ENCODE measurements at regions not wholly inside any gene's neighbourhood (a gene's known extent, or its start where the extent isn't known, plus 50 kb on each side); places are given as distances from the start of the nearest gene placed in this dataset.
"Not testable (repeated sequence)": the region's sequence is repeated elsewhere in the genome, so short reads cannot be mapped to it uniquely, and the experiment has no call there.

DNA sequence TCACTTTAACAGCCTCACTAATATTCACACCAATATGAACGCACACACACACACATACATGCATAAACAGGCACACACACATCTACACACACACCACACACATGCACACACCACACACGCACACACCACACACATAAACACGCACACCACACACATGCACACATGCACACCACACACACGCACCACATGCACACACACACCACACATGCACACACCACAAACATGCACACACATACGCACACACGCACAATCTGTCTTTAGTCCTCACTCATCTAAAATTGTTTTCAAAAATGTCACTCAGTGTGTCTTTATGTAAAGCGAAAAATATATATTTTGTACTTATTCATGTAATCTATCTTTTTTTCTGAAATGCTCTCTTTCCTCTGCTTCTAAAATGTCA lies 158.1 kb upstream of the SGCG start:
- intact Hi-C loops (cut with micrococcal nuclease), result no loop called here

DNA sequence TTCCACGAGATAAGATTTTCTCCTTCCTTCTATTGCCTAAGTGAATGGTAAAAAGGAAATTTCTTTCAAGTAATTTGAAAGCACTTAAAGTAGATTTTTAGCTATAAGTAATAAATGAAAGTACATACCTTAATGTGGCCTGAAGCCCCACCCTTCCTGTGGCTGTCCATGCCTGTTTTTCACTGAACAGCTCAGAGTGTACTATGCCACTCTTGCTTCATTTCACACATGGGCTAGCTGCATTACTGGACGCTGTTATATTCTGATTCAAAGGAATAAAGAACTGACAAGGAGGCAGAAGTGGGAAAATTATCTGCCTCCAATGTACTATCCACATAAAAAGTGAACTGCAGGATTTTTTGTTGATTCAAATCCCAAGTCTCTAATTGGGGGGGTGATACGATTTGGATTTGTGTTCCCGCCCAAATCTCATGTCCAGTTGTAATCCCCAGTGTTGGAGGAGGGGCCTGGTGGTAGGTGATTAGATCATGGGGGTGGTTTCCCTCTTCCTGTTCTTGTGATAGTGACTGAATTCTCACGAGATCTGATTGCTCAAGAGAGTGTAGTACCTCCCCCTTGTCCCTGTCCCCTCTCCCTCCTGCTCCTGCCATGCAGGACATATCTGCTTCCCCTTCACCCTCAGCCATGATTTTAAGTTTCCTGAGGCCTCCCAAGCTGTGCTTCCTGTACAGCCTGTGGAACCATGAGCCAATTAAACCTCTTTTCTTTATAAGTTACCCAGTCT lies 154.7 kb upstream of the SGCG start:
- intact Hi-C loops (cut with micrococcal nuclease), result no loop called here

DNA sequence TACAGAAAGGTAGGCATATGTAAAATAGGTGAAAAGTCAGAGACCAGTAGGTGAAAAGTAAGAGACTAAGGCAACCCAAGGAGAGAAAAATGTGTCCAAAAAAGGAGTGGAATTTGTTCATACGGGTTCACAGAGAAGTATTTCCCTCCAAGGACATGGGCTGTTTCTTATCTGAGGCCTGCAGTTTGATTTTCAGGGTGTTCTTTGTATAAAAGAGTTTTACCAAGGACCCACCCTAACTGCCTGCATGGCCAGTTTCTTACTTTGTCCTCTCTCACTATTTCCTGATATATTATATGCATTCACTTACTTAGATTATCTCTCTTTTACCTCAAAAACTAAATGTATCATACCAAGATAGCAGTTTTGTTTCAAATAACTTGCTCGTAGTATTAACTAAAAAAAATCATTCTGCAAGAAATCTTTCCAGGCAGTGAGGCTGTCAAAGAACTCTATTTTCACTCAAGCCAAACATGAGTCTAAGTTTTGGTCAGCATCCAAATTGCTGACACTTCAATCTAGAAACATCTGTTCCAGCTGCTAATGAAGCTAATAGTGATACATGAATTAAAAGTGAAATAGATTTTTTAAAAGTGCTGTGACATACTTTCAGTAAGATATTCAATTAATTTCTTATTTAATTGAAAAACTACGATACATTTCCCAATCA lies 141.4 kb upstream of the SGCG start:
- intact Hi-C loops (cut with micrococcal nuclease), result no loop called here

DNA sequence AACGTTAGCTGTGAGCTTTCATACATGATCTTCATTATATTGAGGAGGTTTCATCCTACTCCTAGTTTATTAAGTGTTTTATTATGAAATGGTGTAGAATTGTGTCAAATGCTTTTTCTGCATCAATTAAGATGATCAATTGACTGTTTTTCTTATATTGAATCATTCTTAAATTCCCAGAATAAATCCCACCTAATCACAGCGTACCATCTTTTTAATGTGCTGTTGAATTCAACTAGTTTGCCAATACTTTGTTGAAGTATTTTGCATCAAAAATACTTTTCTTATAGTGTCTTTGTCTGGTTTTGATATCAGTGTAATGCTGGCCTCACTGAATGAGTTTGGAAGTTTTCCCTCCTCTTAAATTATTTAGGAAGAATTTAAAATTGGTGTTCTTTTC lies 138.6 kb upstream of the SGCG start:
- intact Hi-C loops (cut with micrococcal nuclease), result no loop called here

DNA sequence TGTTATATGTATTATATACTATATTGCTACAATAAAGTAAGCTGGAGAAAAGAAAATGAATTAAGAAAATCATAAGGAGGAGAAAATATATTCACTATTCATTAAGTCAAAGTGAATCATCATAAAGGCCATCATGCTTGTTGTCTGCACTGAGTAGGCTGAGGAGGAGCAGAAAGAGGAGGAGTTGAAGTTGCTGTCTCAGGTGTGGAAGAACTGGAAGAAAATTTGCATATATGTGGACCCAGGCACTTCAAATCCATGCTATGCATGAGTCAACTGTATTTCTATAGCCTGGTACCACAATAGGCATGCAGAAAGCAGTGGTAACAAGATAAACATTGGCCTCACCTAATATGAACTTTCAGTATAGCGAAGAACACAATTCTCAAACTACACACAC lies 135.9 kb upstream of the SGCG start:
- intact Hi-C loops (cut with micrococcal nuclease), result no loop called here

DNA sequence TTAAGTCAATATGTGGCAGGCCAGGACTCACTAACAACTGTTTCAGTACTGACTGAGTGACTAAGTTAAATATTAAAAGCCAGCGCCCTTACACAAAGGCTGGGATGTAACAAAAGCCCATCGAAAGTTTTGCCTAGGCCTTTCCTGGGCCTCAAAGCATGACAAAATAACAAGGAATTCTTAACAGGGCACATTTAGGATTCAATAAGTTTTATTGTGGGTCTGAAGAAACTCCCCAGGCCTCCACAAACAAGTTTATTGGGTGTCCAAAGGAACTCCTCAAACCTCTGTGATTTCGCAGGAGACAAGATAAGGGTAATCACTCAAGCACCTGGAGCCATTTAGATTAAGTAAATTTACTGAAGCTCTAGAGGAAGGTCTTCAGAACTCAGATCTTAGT lies 130.7 kb upstream of the SGCG start:
- intact Hi-C loops (cut with micrococcal nuclease), result no loop called here

DNA sequence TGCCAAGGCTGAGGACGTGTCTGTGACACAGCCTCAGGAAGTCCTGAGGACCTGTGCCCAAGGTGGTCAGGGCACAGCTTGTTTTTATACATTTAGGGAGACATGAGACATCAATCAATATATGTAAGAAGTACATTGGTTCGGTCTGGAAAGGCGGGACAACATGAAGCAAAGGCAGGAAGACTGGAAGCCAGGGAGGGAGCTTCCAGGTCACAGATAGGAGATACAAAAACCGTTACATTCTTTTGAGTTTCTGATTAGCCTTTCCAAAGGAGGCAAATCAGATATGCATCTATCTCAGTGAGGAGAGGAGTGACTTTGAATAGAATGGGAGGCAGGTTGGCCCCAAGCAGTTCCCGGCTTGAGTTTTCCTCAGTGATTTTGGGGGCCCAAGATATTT lies 127.1 kb upstream of the SGCG start:
- intact Hi-C loops (cut with micrococcal nuclease), result not testable (repeated sequence)

DNA sequence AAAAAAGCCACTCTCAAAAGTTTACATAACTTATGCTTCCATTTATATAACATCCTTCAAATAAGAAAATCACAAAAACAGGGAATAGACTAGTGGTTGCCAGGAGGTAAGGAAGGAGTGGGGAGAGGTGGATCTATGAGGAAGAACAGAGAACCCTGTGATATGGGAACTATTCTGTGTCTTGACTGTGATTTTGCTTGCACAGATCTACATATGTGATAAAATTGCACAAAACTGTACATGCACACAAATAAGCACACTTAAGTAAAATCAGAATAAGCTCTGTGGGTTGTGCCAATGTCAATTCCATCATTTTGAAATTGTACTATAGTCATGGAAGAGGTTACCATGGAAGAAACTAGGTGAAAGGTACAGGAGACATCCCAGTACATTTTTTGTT lies 121.6 kb upstream of the SGCG start:
- intact Hi-C loops (cut with micrococcal nuclease), result no loop called here

DNA sequence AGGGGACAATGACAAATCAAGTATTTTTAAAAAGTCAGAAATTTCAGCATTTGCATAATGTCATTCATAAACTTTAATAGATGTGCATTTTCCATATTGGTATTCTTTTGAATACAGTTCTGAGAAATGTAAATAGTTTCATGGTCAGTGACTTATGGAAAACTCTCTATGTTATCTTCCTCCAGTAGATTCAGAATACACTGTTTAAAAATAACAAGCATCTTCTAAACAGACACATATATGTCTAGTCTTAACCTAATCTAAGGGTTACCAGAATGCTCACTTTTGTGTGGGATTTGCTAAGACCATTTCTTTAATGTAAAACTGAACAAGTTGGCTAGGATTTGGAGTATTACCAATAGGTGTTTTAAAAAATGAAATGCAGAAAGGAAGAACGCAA lies 119.8 kb upstream of the SGCG start:
- intact Hi-C loops (cut with micrococcal nuclease), result loop anchor here (5.0 kb wide), 1 partner anchor 1039 kb away; no protein-coding TSS in a partner anchor

DNA sequence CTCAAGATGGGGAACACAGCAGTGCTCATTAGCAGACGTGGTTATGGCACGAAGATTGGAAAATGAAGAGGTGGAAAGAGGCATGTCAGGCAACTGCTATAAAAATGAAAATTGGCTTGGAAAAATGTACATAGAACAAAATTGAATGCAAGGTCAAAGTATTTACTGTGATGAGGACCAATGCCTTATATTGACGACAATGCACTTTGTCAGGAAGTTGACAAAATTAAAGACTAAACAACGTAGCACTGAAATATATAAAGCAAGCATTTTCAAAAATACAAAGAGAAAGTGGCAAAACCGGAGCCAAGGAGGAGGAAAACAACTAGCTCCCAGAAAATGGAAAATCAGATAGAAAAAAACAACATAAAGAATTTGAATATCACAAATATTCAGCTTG lies 113.7 kb upstream of the SGCG start:
- intact Hi-C loops (cut with micrococcal nuclease), result no loop called here

DNA sequence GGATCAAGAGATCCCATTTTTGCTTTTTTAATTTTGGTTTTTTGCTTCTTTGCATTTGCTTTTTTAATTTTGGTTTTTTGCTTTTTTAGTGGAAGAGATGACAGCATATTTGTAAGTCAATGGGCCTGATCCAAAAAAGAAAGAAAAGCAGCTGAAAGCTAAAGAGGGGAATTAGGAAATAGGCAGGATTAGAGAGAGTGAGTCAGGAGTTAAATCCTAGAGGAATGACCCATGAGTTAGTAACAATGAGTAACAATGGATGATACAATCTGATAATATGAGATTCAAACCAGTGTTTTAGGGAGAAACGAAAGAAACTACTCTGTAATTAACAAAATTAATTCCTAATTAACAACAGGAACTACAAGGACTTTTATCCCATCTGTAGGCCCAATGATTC lies 111.2 kb upstream of the SGCG start:
- intact Hi-C loops (cut with micrococcal nuclease), result no loop called here

DNA sequence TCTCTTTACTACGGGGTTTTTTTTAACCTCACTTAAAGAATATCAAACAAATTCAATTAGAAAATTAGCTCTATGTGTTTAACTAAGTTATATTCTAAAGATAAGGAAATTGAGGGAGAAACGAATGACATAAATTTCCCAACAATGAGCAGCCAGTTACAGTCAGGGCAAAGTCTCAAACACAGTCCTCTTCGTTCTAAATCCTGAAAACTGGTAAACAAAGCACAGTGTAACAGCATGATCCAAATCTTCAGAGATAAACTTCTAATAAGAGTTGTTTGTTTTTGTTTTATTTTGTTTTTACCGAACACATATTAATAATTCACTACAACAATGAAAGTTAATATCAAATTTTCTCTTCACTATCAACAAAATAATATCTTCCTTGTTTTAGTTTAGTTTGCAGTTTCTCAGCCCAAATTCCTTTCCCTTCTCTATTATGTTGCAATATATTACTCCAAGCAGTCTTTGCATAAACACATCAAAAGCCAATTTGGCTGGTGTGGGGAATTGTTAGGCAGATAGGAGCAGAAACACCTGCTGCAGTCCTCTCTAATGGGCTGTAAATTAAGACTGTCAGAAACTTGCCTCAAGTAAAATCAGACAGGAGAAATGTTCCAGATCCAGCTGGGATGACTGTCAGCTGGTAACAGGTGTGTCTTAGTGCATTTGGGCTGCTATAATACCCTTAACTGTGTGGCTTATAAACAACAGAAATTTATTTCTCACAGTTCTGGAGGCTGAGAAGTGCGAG lies 106.5 kb upstream of the SGCG start:
- intact Hi-C loops (cut with micrococcal nuclease), result no loop called here

DNA sequence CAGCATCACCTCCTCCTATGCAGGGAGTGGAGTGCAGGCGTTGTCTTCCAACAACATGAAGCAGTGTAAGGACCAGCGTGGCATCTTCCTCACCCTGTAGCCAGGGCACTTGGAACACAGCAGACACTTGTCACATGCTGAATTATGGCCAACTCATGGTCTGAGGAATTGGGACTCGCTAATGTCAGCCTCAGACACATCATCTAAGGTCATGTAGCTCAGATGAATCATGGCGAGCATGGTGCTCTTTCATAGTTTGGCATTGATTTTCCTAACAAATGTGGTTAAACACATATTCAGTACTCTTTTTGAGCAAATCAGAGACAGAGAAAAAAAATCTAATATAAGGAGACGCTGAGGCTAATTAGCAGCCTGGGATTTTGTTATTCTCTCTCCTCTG lies 99.6 kb upstream of the SGCG start:
- intact Hi-C loops (cut with micrococcal nuclease), result no loop called here

DNA sequence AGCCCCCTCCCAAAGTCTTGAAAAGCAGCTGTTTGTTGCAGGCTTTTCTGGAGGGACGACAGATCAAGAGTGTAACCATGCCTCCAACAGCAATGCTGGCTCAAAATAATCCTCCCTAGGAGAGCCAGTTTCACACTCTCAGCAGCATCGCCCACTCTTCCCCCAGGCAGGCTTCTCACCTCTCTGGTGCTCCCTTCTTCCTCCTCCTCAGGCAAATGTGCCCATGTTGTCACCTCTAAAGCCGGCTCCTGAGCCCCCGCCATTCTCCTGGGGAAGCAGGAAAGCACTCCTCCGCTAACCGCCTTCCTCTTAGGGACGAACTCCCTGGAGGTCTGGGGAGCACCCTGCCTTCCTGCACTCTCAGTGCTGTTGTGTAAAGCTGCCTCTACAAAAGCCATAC lies 98.9 kb upstream of the SGCG start:
- intact Hi-C loops (cut with micrococcal nuclease), result no loop called here

DNA sequence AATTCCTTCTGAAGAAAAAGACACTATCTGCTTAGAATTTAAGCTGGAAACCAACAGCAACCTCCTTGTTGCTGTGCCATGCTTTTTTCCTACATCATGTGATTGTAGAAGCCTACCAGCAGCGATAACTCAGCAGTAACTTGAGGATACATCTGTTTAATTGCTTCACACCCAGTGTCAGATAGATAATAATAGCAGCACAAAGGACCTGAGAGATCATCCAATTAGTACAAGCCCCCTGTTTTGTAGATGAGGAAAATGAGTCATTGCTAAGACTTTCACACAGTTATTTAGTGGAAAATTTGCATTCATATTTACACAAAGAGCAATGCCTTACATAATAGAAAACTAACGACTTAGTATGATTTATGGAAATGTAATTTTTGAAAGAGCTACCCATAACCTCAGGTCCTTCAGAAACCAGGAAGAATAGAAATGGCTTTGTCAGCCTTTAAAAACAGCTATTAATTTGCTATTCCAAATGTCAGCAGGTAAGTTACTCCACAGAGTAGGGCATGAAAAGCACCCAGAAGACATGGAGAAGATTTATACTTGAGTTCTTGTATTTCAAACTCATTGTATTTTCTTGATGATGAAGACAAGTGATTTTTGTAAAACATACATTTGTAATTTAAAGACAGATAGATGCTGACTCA lies 93.7 kb upstream of the SGCG start:
- intact Hi-C loops (cut with micrococcal nuclease), result no loop called here

DNA sequence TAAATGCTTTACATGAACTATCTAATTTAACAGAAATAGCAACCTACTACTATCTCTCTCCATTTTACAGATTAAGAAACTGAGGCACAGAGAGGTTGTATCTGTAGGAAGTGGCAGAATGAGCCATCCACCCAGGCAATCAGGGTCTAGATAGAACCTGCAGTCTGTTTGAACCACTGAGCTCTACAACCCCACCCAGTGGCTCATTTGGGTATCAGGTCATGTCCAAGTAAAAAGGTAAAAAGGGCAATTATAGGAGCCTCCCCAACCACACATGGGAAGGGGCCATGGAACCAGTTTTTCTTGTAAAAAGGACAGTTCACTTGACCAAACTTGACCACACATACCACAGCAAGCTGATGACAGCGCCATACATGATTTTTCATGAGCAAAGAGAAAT lies 92.9 kb upstream of the SGCG start:
- intact Hi-C loops (cut with micrococcal nuclease), result no loop called here

DNA sequence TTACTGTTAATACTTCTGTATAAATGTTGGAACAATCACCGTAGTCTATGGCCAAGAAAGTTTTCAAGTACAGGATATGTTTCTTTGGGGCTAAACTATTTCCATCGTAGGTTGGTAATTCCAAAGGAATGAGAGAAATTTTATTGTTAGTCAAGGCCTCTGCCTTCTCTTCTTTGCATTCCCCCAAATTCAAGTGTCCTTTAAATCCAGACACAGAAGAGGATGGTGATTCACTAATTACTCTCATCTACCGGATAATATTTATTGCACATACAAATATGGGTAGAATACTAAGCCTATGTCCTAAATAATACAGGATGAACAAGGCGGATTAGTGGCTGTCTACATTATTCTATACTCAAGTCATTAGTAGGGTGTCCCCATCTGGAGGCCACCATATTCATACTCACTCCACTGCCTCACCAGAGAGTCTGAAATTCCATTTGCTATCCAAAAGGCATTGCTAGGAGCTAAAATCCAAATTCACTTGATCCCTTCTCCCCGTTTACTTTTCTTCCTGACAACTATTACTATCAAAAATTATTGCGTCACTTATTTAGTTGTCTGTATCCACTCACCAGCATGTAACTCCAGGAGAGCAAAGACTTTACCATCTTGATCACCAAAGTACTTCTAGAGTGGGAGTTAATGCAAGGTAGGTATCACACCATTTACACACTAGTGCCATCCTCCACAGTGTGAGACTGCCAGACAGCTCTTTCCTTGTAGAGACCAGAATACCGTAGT lies 82.4 kb upstream of the SGCG start:
- intact Hi-C loops (cut with micrococcal nuclease), result no loop called here

DNA sequence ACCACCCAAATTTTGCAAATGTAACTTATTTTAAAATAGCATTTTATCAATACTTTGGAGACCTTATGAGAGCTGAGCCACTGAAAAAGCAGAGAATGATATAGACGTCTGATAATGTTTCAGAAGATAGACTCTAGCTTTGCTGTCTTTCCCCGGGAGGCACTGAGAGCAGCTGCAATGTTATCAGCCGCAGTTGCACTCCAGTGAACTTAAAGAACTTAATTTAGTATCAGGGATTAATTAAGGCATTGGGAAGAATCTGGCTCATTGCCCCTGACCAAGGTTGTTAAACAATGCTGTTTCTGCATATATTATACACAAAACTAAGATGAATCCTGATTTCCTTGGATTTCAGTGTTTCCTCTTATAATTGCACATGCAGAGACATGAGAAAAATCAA lies 75.7 kb upstream of the SGCG start:
- intact Hi-C loops (cut with micrococcal nuclease), result no loop called here

DNA sequence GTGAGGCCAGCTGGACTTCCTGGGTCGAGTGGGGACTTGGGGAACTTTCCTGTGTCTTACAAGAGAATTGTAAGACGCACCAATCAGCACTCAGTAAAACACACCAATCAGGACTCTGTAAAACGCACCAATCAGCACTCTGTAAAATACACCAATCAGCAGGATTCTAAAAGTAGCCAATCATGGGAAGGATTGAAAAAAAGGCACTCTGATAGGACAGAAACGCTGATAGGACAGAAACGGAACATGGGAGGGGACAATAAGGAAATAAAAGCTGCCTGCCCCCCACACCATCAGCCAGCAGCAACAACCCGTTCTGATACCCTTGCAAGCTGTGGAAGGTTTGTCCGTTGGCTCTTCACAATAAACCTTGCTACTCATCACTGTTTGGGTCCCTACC lies 73.1 kb upstream of the SGCG start:
- intact Hi-C loops (cut with micrococcal nuclease), result no loop called here

DNA sequence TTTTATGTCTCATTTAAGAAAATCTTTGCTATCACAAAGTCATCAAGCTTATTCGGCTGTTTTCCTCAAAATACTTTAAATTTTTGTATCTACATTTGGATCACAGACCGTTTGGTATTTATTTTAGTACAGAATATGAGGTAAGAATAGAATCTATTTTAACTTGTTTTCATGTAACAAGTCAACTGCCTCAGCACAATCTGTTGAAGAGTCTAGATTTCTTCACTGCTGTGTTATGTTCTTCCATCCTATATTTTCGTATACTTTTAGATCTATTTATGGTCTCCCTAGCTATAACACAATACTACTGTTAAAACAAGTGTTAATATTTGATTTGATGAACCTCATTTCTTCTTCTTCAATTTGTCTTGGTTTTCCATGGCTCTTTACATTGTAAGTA lies 61.6 kb upstream of the SGCG start:
- intact Hi-C loops (cut with micrococcal nuclease), result no loop called here

DNA sequence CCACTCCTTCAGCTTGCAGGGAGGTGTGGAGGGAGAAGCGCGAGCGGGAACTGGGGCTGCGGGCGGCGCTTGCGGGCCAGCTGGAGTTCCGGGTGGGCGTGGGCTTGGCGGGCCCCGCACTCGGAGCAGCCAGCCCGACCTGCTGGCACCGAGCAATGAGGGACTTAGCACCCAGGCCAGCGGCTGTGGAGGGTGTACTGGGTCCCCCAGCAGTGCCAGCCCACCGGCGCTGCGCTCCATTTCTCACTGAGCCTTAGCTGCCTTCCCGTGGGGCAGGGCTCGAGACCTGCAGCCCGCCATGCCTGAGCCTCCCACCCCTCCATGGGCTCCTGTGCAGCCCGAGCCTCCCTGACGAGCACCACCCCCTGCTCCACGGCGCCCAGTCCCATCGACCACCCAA lies 53.2 kb upstream of the SGCG start:
- intact Hi-C loops (cut with micrococcal nuclease), result not testable (repeated sequence)
